Endodermal cell (in vitro differentiated cells): ENCODE measurements at regions not wholly inside any gene's neighbourhood (a gene's known extent, or its start where the extent isn't known, plus 50 kb on each side); places are given as distances from the start of the nearest gene placed in this dataset.

ENCODE experiments used
- DNase-seq: peaks from one replicate; pipeline ENCODE4 v3.0.0-alpha.2; 2017
- H3K27ac ChIP-seq: 2 replicates; pipeline ENCODE4 v1.5.1; 2013; ENCODE audit warnings: mild to moderate bottlenecking, low read depth, low read length, moderate library complexity
- H3K27me3 ChIP-seq: 2 replicates; pipeline ENCODE4 v1.6.1; 2013; ENCODE audit warnings: mild to moderate bottlenecking, low read length, moderate library complexity; ENCODE audit not compliant: insufficient read depth, control insufficient read depth, poor library complexity, severe bottlenecking
- H3K36me3 ChIP-seq: 2 replicates; pipeline ENCODE4 v1.7.0; 2013; ENCODE audit warnings: mild to moderate bottlenecking, low read length, moderate library complexity; ENCODE audit not compliant: control insufficient read depth, insufficient read depth
- H3K4me1 ChIP-seq: one replicate; pipeline ENCODE4 v1.7.0; 2013; ENCODE audit warnings: low read length; ENCODE audit not compliant: control insufficient read depth, insufficient read depth
- H3K4me3 ChIP-seq: 2 replicates; pipeline ENCODE4 v1.5.1; 2013; ENCODE audit warnings: mild to moderate bottlenecking, low read length, moderate library complexity
- H3K9ac ChIP-seq: 2 replicates; pipeline ENCODE4 v1.6.1; 2013; ENCODE audit warnings: mild to moderate bottlenecking, low read length, moderate library complexity; ENCODE audit not compliant: poor library complexity, severe bottlenecking; ENCODE audit errors: extremely low read depth
- H3K9me3 ChIP-seq: 2 replicates; pipeline ENCODE4 v1.6.1; 2013; ENCODE audit warnings: mild to moderate bottlenecking, low read length, moderate library complexity; ENCODE audit not compliant: control insufficient read depth
- H3K27ac Mint-ChIP-seq: 2 replicates; pipeline ENCODE4 v1.8.0; 2020; ENCODE audit warnings: mixed read lengths
- H3K27me3 Mint-ChIP-seq: 2 replicates; pipeline ENCODE4 v1.8.0; 2021; ENCODE audit warnings: mild to moderate bottlenecking, mixed read lengths; ENCODE audit not compliant: insufficient read depth
- H3K36me3 Mint-ChIP-seq: 2 replicates; pipeline ENCODE4 v1.8.0; 2020; ENCODE audit warnings: low read depth, mixed read lengths
- H3K4me1 Mint-ChIP-seq: 2 replicates; pipeline ENCODE4 v1.8.0; 2020; ENCODE audit warnings: mixed read lengths
- H3K4me3 Mint-ChIP-seq: 2 replicates; pipeline ENCODE4 v1.8.0; 2020; ENCODE audit warnings: mild to moderate bottlenecking, moderate library complexity, mixed read lengths
- H3K9me3 Mint-ChIP-seq: 2 replicates; pipeline ENCODE4 v1.8.0; 2020; ENCODE audit warnings: mild to moderate bottlenecking, mixed read lengths
- CTCF ChIP-seq: fragments of 200-600 bp; sonication (generic); conservative IDR thresholded peaks from 2 replicates; pipeline ENCODE4 v1.5.0; 2021; ENCODE audit warnings: antibody characterized with exemption, mild to moderate bottlenecking
- WGBS, 2 experiments: methylation state at CpG; one replicate each; pipeline versions ENCODE4 v1.1.5 to v1.1.7; 2013; ENCODE audit warnings: missing lambda C conversion rate in 2 of 2, mixed read lengths in 1 of 2; ENCODE audit not compliant: insufficient coverage in 1 of 2, insufficient read length in 1 of 2; 5-methylcytosine and 5-hydroxymethylcytosine counted together

DNA sequence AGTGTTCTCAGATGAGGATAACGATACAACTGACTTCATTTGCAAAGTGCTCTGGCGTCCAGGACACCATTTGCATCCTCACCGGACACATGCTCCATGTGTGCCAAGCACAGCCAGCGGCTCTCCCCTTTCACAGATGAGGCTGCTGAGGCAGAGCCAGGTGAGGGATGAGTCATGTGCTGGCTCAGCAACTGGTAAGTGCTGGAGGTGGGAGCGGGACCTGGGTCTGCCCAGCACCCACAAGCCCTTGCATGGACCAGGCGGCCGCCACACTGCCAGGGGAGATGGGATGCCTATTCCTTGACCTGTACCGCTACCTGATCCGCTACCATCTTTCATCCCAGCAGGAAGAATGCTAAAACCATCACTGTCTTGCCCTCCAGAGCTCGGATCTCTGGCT is 86.2 kb upstream of the ASB18 start:
- H3K9me3 ChIP-seq, result no peaks in the 10 kb centered on the region
- peaks cover 8% of the 10 kb centered on the region for H3K4me1 Mint-ChIP-seq
- no peak overlapping the region for H3K4me3 Mint-ChIP-seq
- no peaks in the 10 kb centered on the region for H3K4me1 ChIP-seq
- no peaks in the 10 kb centered on the region for H3K27me3 ChIP-seq
- no peak overlapping the region for H3K9ac ChIP-seq
- H3K4me3 ChIP-seq, result no peak overlapping the region
- 93 to 98% methylated on average over 7 to 10 of the region's 10 CpGs for WGBS, 2 experiments
- H3K27me3 Mint-ChIP-seq, result no peaks in the 10 kb centered on the region
- peaks cover 2% of the 10 kb centered on the region for H3K36me3 Mint-ChIP-seq
- no peaks in the 10 kb centered on the region for H3K36me3 ChIP-seq
- H3K9me3 Mint-ChIP-seq, result no peaks in the 10 kb centered on the region
- no peak for DNase-seq
- H3K27ac Mint-ChIP-seq, result no peak overlapping the region
- TF ChIP-seq CTCF, result no peak
- no peak overlapping the region for H3K27ac ChIP-seq

DNA sequence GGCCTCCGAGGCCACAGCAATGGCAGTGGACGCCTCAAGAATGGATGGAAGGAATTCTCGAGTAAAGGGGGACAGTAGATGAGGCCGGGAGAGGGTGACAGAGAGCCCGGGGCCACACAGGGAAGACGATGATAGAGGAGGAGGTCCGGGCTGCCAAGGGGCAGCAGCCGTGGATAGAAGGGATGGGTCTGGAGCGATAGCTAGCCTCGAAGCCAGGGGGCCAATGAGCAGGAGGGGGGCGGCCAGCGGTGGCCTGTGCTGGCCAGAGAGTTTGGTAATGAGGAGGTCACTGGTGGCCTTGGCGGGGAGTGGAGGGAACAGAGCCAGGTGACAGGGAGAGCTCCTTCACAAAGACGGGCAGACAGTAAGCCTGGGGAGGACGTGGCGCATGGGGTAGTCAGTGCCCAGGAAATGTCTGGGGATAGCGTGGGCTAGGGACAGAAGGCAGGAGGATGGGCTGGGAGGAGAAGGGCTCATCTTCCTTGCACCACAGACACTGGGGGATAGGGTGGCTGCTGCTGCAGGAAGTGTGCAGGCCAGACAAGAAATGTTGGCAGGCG is 87.8 kb upstream of the ASB18 start:
- Histone ChIP-seq H3K9ac (no peak overlapping the region), H3K4me1 (no peaks in the 10 kb centered on the region), H3K27me3 (no peaks in the 10 kb centered on the region), H3K9me3 (no peaks in the 10 kb centered on the region), H3K36me3 (no peaks in the 10 kb centered on the region), H3K4me3 (no peak overlapping the region), H3K27ac (no peak overlapping the region)
- Mint-ChIP-seq H3K36me3 (peaks cover 2% of the 10 kb centered on the region), H3K4me3 (no peak overlapping the region), H3K4me1 (peaks cover 8% of the 10 kb centered on the region), H3K27ac (no peak overlapping the region), H3K9me3 (no peaks in the 10 kb centered on the region), H3K27me3 (no peaks in the 10 kb centered on the region)
- peak; percentile 39 for DNase-seq
- TF ChIP-seq CTCF, result no peak
- 89 to 95% methylated on average over 7 to 18 of the region's 18 CpGs for WGBS, 2 experiments

DNA sequence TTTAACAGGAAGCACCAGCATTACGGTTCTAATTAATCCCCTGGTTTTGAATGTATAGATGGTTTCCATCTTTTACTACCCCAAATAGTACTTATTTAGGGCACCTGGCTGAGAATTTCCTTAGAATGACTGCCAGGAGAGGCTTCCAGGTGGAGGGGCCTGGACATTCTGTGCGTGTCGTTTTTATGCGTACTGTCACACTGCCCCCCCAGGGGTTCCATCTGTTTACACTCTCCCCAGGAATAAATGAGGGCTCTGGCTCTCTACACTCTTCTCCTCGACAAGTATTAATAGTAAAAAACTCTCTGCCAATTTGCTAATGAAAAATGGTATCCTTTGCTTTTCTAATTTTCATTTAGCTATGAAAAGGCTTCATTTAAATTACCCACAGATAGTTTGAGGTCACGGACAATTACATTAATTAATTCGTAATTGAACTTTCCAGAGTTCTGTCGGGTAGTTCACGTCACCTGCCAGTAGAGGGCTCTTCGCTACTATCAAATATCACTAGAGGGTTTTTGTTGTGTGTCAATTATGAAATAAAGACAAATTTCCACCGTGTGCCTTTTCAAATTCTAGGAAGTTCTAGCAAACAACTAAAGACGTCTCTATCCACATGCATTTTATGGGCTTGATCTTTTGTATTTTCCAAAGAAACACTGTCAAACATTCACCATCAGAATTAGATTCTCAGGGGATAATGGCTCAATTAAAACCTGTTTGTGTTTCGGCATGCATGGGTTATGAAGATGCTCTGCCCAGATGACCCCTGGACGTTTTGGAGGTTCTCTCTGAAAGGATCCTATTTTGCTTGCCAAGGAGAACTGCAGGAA is 88.8 kb upstream of the ASB18 start:
- Histone ChIP-seq H3K27ac (no peak overlapping the region), H3K4me1 (no peaks in the 10 kb centered on the region), H3K27me3 (no peaks in the 10 kb centered on the region), H3K9me3 (no peaks in the 10 kb centered on the region), H3K9ac (no peak overlapping the region), H3K4me3 (no peak overlapping the region), H3K36me3 (no peaks in the 10 kb centered on the region)
- H3K27ac Mint-ChIP-seq, result no peak overlapping the region
- DNase-seq, result no peak
- no peaks in the 10 kb centered on the region for H3K27me3 Mint-ChIP-seq
- H3K9me3 Mint-ChIP-seq, result no peaks in the 10 kb centered on the region
- peak; percentile 94 for TF ChIP-seq CTCF
- 19 to 24% methylated on average over 11 to 14 of the region's 14 CpGs for WGBS, 2 experiments
- peaks cover 2% of the 10 kb centered on the region for H3K36me3 Mint-ChIP-seq
- no peak overlapping the region for H3K4me3 Mint-ChIP-seq
- H3K4me1 Mint-ChIP-seq, result peaks cover 8% of the 10 kb centered on the region
